ENCODE measurements at regions not wholly inside any gene's neighbourhood (a gene's known extent, or its start where the extent isn't known, plus 50 kb on each side); places are given as distances from the start of the nearest gene placed in this dataset.

GRCh38 chr5:116764941-116765340 lies 190.3 kb upstream of the SEMA6A start:
- H3K4me3 Mint-ChIP-seq: no peak overlapping the region
- Histone ChIP-seq H4K20me1 (ENCODE audit: control insufficient read depth, insufficient read depth, insufficient read length) (no peaks in the 10 kb centered on the region), H3K23me2 (ENCODE audit: insufficient read length, low read depth, low read length, poor library complexity, severe bottlenecking) (no peaks in the 10 kb centered on the region), H3K4me1 (ENCODE audit: insufficient read depth, low read length) (peaks cover 8% of the 10 kb centered on the region; the same call in 1 of the 2 replicates), H2AFZ (ENCODE audit: low read length) (no peak overlapping the region), H3K56ac (ENCODE audit: insufficient read length, low read depth, low read length) (no peak overlapping the region), H2BK12ac (ENCODE audit: insufficient read length, low read depth, low read length) (no peak overlapping the region), H3K4ac (ENCODE audit: low read depth, low read length) (no peak overlapping the region), H3K27ac (ENCODE audit: insufficient read length, low read depth, low read length) (no peak overlapping the region), H3K9me3 (ENCODE audit: control insufficient read depth, low read depth, low read length) (no peaks in the 10 kb centered on the region), H3K18ac (ENCODE audit: insufficient read length, low read depth, low read length) (no peak overlapping the region), H3K9ac (ENCODE audit: extremely low read depth, insufficient read length, low read length) (no peak overlapping the region), H3K79me2 (ENCODE audit: insufficient read depth, low read length) (no peaks in the 10 kb centered on the region), H3K79me1 (ENCODE audit: insufficient read depth, low read depth, low read length, poor library complexity, severe bottlenecking) (no peaks in the 10 kb centered on the region), H3K27me3 (ENCODE audit: insufficient read depth, low read length) (no peaks in the 10 kb centered on the region), H2BK20ac (ENCODE audit: low read depth, low read length, poor library complexity, severe bottlenecking) (no peak overlapping the region), H2BK5ac (ENCODE audit: insufficient read length, low read length) (no peak overlapping the region), H4K8ac (replicated peaks; ENCODE audit: insufficient read length, low read depth, low read length) (no peak overlapping the region), H3K4me2 (ENCODE audit: insufficient read depth, insufficient read length, low read length) (no peak overlapping the region), H4K5ac (ENCODE audit: insufficient read length, low read depth, low read length) (no peak overlapping the region), H3K23ac (ENCODE audit: insufficient read length, low read depth, low read length) (no peak overlapping the region), H3K14ac (ENCODE audit: insufficient read depth, low read length) (no peak overlapping the region), H2AK5ac (ENCODE audit: insufficient read length, low read length) (no peak overlapping the region), H4K91ac (ENCODE audit: insufficient read length, low read depth, low read length) (no peak overlapping the region), H2BK120ac (ENCODE audit: low read depth, low read length, poor library complexity, severe bottlenecking) (no peak overlapping the region), H3T11ph (ENCODE audit: low read length) (no peak overlapping the region), H2BK15ac (ENCODE audit: low read depth, low read length) (no peak overlapping the region)
- H3K27ac Mint-ChIP-seq: no peak overlapping the region
- TF ChIP-seq, protein P1, sequence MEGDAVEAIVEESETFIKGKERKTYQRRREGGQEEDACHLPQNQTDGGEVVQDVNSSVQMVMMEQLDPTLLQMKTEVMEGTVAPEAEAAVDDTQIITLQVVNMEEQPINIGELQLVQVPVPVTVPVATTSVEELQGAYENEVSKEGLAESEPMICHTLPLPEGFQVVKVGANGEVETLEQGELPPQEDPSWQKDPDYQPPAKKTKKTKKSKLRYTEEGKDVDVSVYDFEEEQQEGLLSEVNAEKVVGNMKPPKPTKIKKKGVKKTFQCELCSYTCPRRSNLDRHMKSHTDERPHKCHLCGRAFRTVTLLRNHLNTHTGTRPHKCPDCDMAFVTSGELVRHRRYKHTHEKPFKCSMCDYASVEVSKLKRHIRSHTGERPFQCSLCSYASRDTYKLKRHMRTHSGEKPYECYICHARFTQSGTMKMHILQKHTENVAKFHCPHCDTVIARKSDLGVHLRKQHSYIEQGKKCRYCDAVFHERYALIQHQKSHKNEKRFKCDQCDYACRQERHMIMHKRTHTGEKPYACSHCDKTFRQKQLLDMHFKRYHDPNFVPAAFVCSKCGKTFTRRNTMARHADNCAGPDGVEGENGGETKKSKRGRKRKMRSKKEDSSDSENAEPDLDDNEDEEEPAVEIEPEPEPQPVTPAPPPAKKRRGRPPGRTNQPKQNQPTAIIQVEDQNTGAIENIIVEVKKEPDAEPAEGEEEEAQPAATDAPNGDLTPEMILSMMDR (conservative IDR thresholded peaks at IDR 0.05): no peak
- no peaks in the 10 kb centered on the region for H3K27me3 Mint-ChIP-seq (ENCODE audit: low read depth)
- H3K4me1 Mint-ChIP-seq: peaks cover 33 to 46% of the 10 kb centered on the region in 2 experiments
- no peaks in the 10 kb centered on the region; a peak in 1 of 5 replicates for H3K9me3 Mint-ChIP-seq
- no CpG with 5 or more reads among the region's 2 CpGs for WGBS (ENCODE audit: extremely low coverage, insufficient read length, low lambda C conversion rate)
- no peaks in the 10 kb centered on the region for H3K36me3 Mint-ChIP-seq (ENCODE audit: insufficient read depth in 1 of 3, low read depth in 3 of 3)
- DNase-seq: no peak
